ENCODE measurements at regions not wholly inside any gene's neighbourhood (a gene's known extent, or its start where the extent isn't known, plus 50 kb on each side); places are given as distances from the start of the nearest gene placed in this dataset.

DNA sequence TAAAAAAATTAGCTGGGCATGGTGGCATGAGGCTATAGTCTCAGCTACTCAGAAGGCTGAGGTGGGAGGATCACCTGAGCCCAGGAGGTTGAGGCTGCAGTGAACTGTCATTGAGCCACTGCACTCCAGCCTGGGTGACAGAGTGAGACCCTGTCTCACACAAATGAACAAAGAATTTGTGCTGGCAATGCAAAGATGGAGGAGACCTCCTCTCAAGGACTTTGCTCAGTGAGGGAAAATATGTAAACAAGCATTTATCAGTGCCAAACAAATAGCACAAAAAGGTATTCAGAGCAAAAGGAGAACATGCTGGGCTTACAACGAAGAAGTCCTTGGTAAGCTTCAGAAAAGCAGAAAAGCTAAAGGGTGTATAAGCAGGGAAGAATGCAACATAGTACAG, 113.1 kb upstream of the UMPS start:
- TF ChIP-seq, protein P1, sequence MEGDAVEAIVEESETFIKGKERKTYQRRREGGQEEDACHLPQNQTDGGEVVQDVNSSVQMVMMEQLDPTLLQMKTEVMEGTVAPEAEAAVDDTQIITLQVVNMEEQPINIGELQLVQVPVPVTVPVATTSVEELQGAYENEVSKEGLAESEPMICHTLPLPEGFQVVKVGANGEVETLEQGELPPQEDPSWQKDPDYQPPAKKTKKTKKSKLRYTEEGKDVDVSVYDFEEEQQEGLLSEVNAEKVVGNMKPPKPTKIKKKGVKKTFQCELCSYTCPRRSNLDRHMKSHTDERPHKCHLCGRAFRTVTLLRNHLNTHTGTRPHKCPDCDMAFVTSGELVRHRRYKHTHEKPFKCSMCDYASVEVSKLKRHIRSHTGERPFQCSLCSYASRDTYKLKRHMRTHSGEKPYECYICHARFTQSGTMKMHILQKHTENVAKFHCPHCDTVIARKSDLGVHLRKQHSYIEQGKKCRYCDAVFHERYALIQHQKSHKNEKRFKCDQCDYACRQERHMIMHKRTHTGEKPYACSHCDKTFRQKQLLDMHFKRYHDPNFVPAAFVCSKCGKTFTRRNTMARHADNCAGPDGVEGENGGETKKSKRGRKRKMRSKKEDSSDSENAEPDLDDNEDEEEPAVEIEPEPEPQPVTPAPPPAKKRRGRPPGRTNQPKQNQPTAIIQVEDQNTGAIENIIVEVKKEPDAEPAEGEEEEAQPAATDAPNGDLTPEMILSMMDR (IDR thresholded peaks at IDR 0.05): no peak
- TF ChIP-seq POLR2A (IDR thresholded peaks at IDR 0.05): no peak

Data from stomach (tissue), 4 donors.